GM12878 (cell line): ENCODE measurements at regions not wholly inside any gene's neighbourhood (a gene's known extent, or its start where the extent isn't known, plus 50 kb on each side); places are given as distances from the start of the nearest gene placed in this dataset.

Experiments
- ATAC-seq: fragments of 200-7000 bp; cut with Tn5 transposase; 3 replicates; pipeline ENCODE4 v1.9.1; 2020; ENCODE audit warnings: mild to moderate bottlenecking, moderate library complexity
- BruUV-seq: library from RNA; stranded (reverse); fragments of 400-500 nt; replicated peaks from 2 replicates; lab custom pipeline; 2021; lab: Mats Ljungman, UMichigan
- CTCF ChIA-PET: fragments of 300-600 bp; sonication (Branson Sonifier 250); formaldehyde crosslinking; extraction: SDS; loops from one replicate; lab custom pipeline; 2021; ENCODE audit warnings: inconsistent platforms; lab: Yijun Ruan, JAX
- POLR2A ChIA-PET: fragments of 350-600 bp; formaldehyde crosslinking; extraction: SDS; loops from one replicate; lab custom pipeline; 2021; ENCODE audit warnings: inconsistent platforms; lab: Charles Lee
- RAD21 ChIA-PET: fragments of 300-600 bp; sonication (Branson Sonifier 250); formaldehyde crosslinking; loops from one replicate; lab custom pipeline; 2023; ENCODE audit warnings: antibody characterized with exemption; ENCODE audit not compliant: unreplicated experiment; lab: Charles Lee
- SMC1A ChIA-PET: fragments of 300-600 bp; sonication (Branson Sonifier 250); formaldehyde crosslinking; loops from one replicate; lab custom pipeline; 2023; ENCODE audit not compliant: unreplicated experiment, uncharacterized antibody; lab: Charles Lee
- DNase-seq: peaks from one replicate; pipeline ENCODE4 v3.0.0-alpha.2; 2011; ENCODE audit warnings: low read depth, low spot score
- FAIRE-seq: peaks from 3 replicates; lab custom pipeline; 2011; peaks lifted over from hg19 to GRCh38; lab: Jason Lieb, UNC
- H2AFZ ChIP-seq: 2 replicates; pipeline ENCODE4 v1.6.0; 2011; ENCODE audit warnings: low read depth, low read length, control low read depth; ENCODE audit not compliant: control insufficient read depth
- H3K27ac ChIP-seq: 2 replicates; pipeline ENCODE4 v1.5.1; 2011; ENCODE audit warnings: control low read depth; ENCODE audit not compliant: control insufficient read depth, insufficient read depth
- H3K27me3 ChIP-seq, 2 experiments: replicated peaks in 1 of 2; 2 replicates each; pipeline versions ENCODE4 v1.6.0 to v1.6.1; 2011; ENCODE audit warnings: low read length in 1 of 2; ENCODE audit not compliant: control insufficient read depth in 2 of 2, insufficient read depth in 2 of 2
- H3K36me3 ChIP-seq, 2 experiments: 2 replicates each; pipeline ENCODE4 v1.5.1; 2011; ENCODE audit warnings: low read length in 1 of 2; ENCODE audit not compliant: control insufficient read depth in 2 of 2, insufficient read depth in 2 of 2
- H3K4me1 ChIP-seq: 2 replicates; pipeline ENCODE4 v1.6.1; 2011; ENCODE audit warnings: mild to moderate bottlenecking, low read length, moderate library complexity, mixed read lengths; ENCODE audit not compliant: control insufficient read depth, insufficient read depth
- H3K4me2 ChIP-seq: 2 replicates; pipeline ENCODE4 v1.6.0; 2011; ENCODE audit warnings: control low read depth; ENCODE audit not compliant: control insufficient read depth, insufficient read depth
- H3K4me3 ChIP-seq: fragments of 200-600 bp; sonication (generic); 2 replicates; pipeline ENCODE4 v1.5.1; 2016
- H3K79me2 ChIP-seq: 2 replicates; pipeline ENCODE4 v1.6.0; 2011; ENCODE audit warnings: low read length; ENCODE audit not compliant: control insufficient read depth, insufficient read depth
- H3K9ac ChIP-seq: 2 replicates; pipeline ENCODE4 v1.8.0; 2011; ENCODE audit warnings: low read length, control low read depth, mixed read lengths; ENCODE audit not compliant: control insufficient read depth, insufficient read depth
- H3K9me3 ChIP-seq: replicated peaks from 3 replicates; pipeline ENCODE4 v1.5.1; 2011; ENCODE audit warnings: mild to moderate bottlenecking, low read length; ENCODE audit not compliant: control insufficient read depth, insufficient read depth
- H4K20me1 ChIP-seq: 2 replicates; pipeline ENCODE4 v1.6.0; 2011; ENCODE audit not compliant: control insufficient read depth, insufficient read depth
- CHD2 ChIP-seq: IDR thresholded peaks from 2 replicates; pipeline ENCODE4 v1.6.1; 2011; ENCODE audit warnings: low read depth, low read length, improper control_type of control experiment, borderline replicate concordance
- RAD51 ChIP-seq: fragments of 450-650 bp; IDR thresholded peaks from 2 replicates; pipeline ENCODE4 v1.6.1; 2016; ENCODE audit warnings: moderate library complexity, mild to moderate bottlenecking, inconsistent platforms
- RUNX3 ChIP-seq: IDR thresholded peaks from 2 replicates; pipeline ENCODE4 v1.6.1; 2012; ENCODE audit warnings: low read length, inconsistent platforms
- WGBS: methylation state at CpG from one replicate; pipeline ENCODE4 v1.1.6; 2016; ENCODE audit warnings: low lambda C conversion rate; ENCODE audit not compliant: insufficient replicate concordance, insufficient coverage; ENCODE audit errors: missing lambda C conversion rate; 5-methylcytosine and 5-hydroxymethylcytosine counted together
- in situ Hi-C: fragments of 300-500 bp; cut with MboI; formaldehyde crosslinking; loops from 9 replicates; pipeline ENCODE4 v1.14.3; 2018; ENCODE audit warnings: mixed read lengths
- intact Hi-C: fragments of 100-400 bp; cut with micrococcal nuclease; formaldehyde crosslinking; loops from one replicate; pipeline ENCODE4 v1.14.2; 2022; ENCODE audit not compliant: unreplicated experiment
- TF ChIP-seq, protein P1 (sequence below): fragments of 450-650 bp; IDR thresholded peaks from 2 replicates; pipeline ENCODE4 v1.6.1; 2017; ENCODE audit warnings: antibody characterized with exemption, mild to moderate bottlenecking, moderate library complexity

DNA sequence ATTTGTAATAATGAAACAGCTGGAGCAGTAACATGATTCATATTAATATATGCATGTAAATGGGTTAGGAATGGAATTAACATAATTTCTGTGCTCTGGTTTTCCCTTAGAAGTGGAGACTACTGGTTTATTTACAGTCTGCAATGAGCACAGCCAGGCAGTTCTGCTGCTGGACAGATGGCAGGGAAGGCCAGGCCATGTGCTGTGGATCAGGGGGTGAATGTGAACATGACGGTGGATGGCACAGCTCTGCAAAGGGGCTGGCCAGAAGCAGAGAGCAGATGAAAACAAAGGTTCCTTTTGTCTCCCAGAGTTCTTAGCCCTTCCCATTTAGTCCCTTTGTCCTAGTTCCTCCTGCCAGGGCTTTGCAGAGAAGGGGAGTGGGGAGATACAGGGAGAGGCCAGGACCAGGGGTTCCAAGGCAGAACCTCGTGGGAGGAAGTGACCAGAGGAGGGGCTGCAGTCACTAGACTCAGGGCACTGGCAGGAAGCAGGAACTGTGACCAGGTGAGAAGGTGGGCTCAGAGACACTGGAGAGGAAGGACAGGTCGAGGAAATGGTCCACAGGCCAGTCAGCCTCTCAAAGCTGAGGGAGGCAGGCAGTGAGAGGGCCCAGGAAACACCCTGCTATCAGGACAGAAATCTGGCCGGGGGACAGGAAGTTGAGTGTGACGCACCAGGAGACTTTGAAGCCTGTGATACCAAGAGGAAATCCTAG is 112.9 kb upstream of the ATP8B1 start:
- H3K27me3 ChIP-seq, result no peaks in the 10 kb centered on the region
- no peak overlapping the region for H3K9ac ChIP-seq
- DNase-seq (no peak), FAIRE-seq (no peak), ATAC-seq (no peak)
- H3K9me3 ChIP-seq, result no peaks in the 10 kb centered on the region; the same call in 2 of the 3 replicates
- H3K79me2 ChIP-seq, result no peaks in the 10 kb centered on the region
- no peaks in the 10 kb centered on the region for H4K20me1 ChIP-seq
- no peaks in the 10 kb centered on the region for H3K36me3 ChIP-seq
- H3K4me1 ChIP-seq, result peaks cover 4% of the 10 kb centered on the region; the same call in 1 of the 2 replicates
- H3K27ac ChIP-seq, result no peak overlapping the region
- ChIA-PET CTCF (no interaction called here), SMC1A (interaction anchor here (0.6 kb wide), 1 partner anchor 511 kb away, joined by 3 read pairs; no protein-coding TSS in a partner anchor), RAD21 (no interaction called here), POLR2A (no interaction called here)
- in situ Hi-C loops (no loop called here), intact Hi-C loops (no loop called here)
- TF ChIP-seq, protein P1, sequence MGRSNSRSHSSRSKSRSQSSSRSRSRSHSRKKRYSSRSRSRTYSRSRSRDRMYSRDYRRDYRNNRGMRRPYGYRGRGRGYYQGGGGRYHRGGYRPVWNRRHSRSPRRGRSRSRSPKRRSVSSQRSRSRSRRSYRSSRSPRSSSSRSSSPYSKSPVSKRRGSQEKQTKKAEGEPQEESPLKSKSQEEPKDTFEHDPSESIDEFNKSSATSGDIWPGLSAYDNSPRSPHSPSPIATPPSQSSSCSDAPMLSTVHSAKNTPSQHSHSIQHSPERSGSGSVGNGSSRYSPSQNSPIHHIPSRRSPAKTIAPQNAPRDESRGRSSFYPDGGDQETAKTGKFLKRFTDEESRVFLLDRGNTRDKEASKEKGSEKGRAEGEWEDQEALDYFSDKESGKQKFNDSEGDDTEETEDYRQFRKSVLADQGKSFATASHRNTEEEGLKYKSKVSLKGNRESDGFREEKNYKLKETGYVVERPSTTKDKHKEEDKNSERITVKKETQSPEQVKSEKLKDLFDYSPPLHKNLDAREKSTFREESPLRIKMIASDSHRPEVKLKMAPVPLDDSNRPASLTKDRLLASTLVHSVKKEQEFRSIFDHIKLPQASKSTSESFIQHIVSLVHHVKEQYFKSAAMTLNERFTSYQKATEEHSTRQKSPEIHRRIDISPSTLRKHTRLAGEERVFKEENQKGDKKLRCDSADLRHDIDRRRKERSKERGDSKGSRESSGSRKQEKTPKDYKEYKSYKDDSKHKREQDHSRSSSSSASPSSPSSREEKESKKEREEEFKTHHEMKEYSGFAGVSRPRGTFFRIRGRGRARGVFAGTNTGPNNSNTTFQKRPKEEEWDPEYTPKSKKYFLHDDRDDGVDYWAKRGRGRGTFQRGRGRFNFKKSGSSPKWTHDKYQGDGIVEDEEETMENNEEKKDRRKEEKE, result no peak
- TF ChIP-seq CHD2, result no peak
- TF ChIP-seq RUNX3, result no peak
- TF ChIP-seq RAD51, result no peak
- BruUV-seq, result no TSS peak
- peak overlapping the region; percentile 72 for H2AFZ ChIP-seq
- no peak overlapping the region for H3K4me2 ChIP-seq
- 19% methylated on average over 5 of the region's 5 CpGs for WGBS
- H3K4me3 ChIP-seq, result no peak overlapping the region
